K562 (cell line): ENCODE measurements at regions not wholly inside any gene's neighbourhood (a gene's known extent, or its start where the extent isn't known, plus 50 kb on each side); places are given as distances from the start of the nearest gene placed in this dataset.
A peak's percentile ranks its signal among the peaks of the same experiment; 100 is the strongest.

Source experiments
- ATAC-seq: fragments of 200-7000 bp; cut with Tn5 transposase; 3 replicates; pipeline ENCODE4 v1.9.1; 2020; ENCODE audit warnings: moderate library complexity
- BruUV-seq: library from RNA; stranded (reverse); fragments of 400-500 nt; replicated peaks from 2 replicates; lab custom pipeline; 2021; lab: Mats Ljungman, UMichigan
- CTCF ChIA-PET: fragments of 300-600 bp; formaldehyde crosslinking; extraction: SDS; loops from one replicate; lab custom pipeline; 2021; ENCODE audit warnings: low intra/inter-chr PET ratio; lab: Yijun Ruan, JAX
- POLR2A ChIA-PET: fragments of 300-600, 350-650 bp; sonication (Branson Sonifier 250); formaldehyde crosslinking; extraction: SDS; loops from one replicate; lab custom pipeline; 2021; ENCODE audit warnings: antibody characterized with exemption, inconsistent platforms; lab: Yijun Ruan, JAX
- DNase-seq, 4 experiments: peaks; one replicate each; pipeline versions ENCODE4 v3.0.0 to v3.0.0-alpha.2; 2011 to 2018; ENCODE audit warnings: low spot score in 3 of 4, mixed read lengths in 3 of 4; ENCODE audit errors: extremely low read depth in 1 of 4
- FAIRE-seq: peaks from 2 replicates; lab custom pipeline; 2011; peaks lifted over from hg19 to GRCh38; lab: Jason Lieb, UNC
- H2AFZ ChIP-seq: 2 replicates; pipeline ENCODE4 v1.6.0; 2011; ENCODE audit warnings: low read depth, low read length, control low read depth, inconsistent platforms
- H3K27ac ChIP-seq: fragments of 200-600 bp; 3 replicates; pipeline ENCODE4 v1.8.0; 2011; ENCODE audit warnings: low read depth, mild to moderate bottlenecking, control low read depth, inconsistent platforms, low read length, moderate library complexity, mixed read lengths; ENCODE audit errors: extremely low read depth
- H3K27me3 ChIP-seq, 2 experiments: fragments of 300-600 bp in 1 of 2; 2 replicates in 1 of 2; 3 replicates in 1 of 2; pipeline versions ENCODE4 v1.6.0 to v1.8.0; 2011; ENCODE audit warnings: inconsistent platforms in 2 of 2, low read length in 2 of 2, mild to moderate bottlenecking in 1 of 2, mixed read lengths in 1 of 2, moderate library complexity in 1 of 2; ENCODE audit not compliant: control insufficient read depth in 2 of 2, insufficient read depth in 2 of 2
- H3K36me3 ChIP-seq: fragments of 300-600 bp; 3 replicates; pipeline ENCODE4 v1.8.0; 2011; ENCODE audit warnings: mild to moderate bottlenecking, low read length, inconsistent platforms; ENCODE audit not compliant: control insufficient read depth, insufficient read depth
- H3K4me1 ChIP-seq, 2 experiments: fragments of 200-600 bp in 1 of 2; replicated peaks in 1 of 2; 2 replicates in 1 of 2; 3 replicates in 1 of 2; pipeline versions ENCODE4 v1.5.1 to v1.8.0; 2011; ENCODE audit warnings: inconsistent platforms in 2 of 2, low read length in 2 of 2, mild to moderate bottlenecking in 1 of 2, mixed read lengths in 1 of 2, moderate library complexity in 1 of 2; ENCODE audit not compliant: control insufficient read depth in 2 of 2, insufficient read depth in 2 of 2
- H3K4me2 ChIP-seq: 2 replicates; pipeline ENCODE4 v1.6.1; 2011; ENCODE audit warnings: low read length, control low read depth, inconsistent platforms, mixed read lengths; ENCODE audit not compliant: insufficient read depth
- H3K4me3 ChIP-seq: fragments of 200-600 bp; sonication (generic), shearing (Covaris generic); 2 replicates; pipeline ENCODE4 v1.5.1; 2016; ENCODE audit warnings: control low read depth, inconsistent platforms
- H3K79me2 ChIP-seq: fragments of 200-600 bp; 3 replicates; pipeline ENCODE4 v1.8.0; 2011; ENCODE audit warnings: low read length, inconsistent platforms; ENCODE audit not compliant: control insufficient read depth, insufficient read depth
- H3K9ac ChIP-seq, 2 experiments: 2 replicates each; pipeline versions ENCODE4 v1.6.0 to v1.6.1; 2011; ENCODE audit warnings: low read depth in 2 of 2, low read length in 2 of 2, control low read depth in 1 of 2, inconsistent platforms in 1 of 2, mild to moderate bottlenecking in 1 of 2, mixed read lengths in 1 of 2; ENCODE audit not compliant: insufficient read depth in 1 of 2
- H3K9me1 ChIP-seq: one replicate; pipeline ENCODE4 v1.6.0; 2011; ENCODE audit warnings: inconsistent platforms, mild to moderate bottlenecking, low read length, moderate library complexity; ENCODE audit not compliant: control insufficient read depth, insufficient read depth
- H3K9me3 ChIP-seq: replicated peaks from 2 replicates; pipeline ENCODE4 v1.5.1; 2011; ENCODE audit warnings: low read depth, low read length, inconsistent platforms; ENCODE audit not compliant: control insufficient read depth, insufficient read depth
- H4K20me1 ChIP-seq: replicated peaks from 2 replicates; pipeline ENCODE4 v1.6.1; 2011; ENCODE audit warnings: low read length, inconsistent platforms, mixed read lengths; ENCODE audit not compliant: control insufficient read depth, insufficient read depth
- CREB3 ChIP-seq: fragments of 450-650 bp; conservative IDR thresholded peaks from 2 replicates; pipeline ENCODE4 v1.6.1; 2016; ENCODE audit warnings: missing genetic modification characterization, low read depth, mild to moderate bottlenecking, missing compliant biosample characterization, moderate library complexity
- EGR1 ChIP-seq: fragments of 450-650 bp; conservative IDR thresholded peaks from 2 replicates; pipeline ENCODE4 v1.6.1; 2017; ENCODE audit warnings: mild to moderate bottlenecking
- ESRRA ChIP-seq: fragments of 450-650 bp; IDR thresholded peaks from 2 replicates; pipeline ENCODE4 v1.6.1; 2014; ENCODE audit warnings: low read depth, mild to moderate bottlenecking, moderate library complexity, borderline replicate concordance
- KDM4B ChIP-seq, 2 experiments: fragments of 450-650 bp in 1 of 2; sonication (generic) in 1 of 2; IDR thresholded peaks; 2 replicates each; pipeline ENCODE4 v1.6.1; 2016 to 2017; ENCODE audit warnings: borderline replicate concordance in 2 of 2, antibody characterized with exemption in 1 of 2, low read depth in 1 of 2, mild to moderate bottlenecking in 1 of 2
- POLR2G ChIP-seq: fragments of 200-400 bp; formaldehyde crosslinking; IDR thresholded peaks from 2 replicates; pipeline ENCODE4 v1.6.1; 2017; ENCODE audit warnings: low read depth, mild to moderate bottlenecking, antibody characterized with exemption, low read length, moderate library complexity
- SMAD1 ChIP-seq: fragments of 150-350 bp; IDR thresholded peaks from 2 replicates; pipeline ENCODE4 v1.6.1; 2014; ENCODE audit warnings: low read length, low read depth; ENCODE audit not compliant: partially characterized antibody
- THRB ChIP-seq: fragments of 450-650 bp; formaldehyde crosslinking; conservative IDR thresholded peaks from 2 replicates; pipeline ENCODE4 v1.4.0; 2022; ENCODE audit warnings: mild to moderate bottlenecking, missing genetic modification characterization
- ZBED1 ChIP-seq: IDR thresholded peaks from 2 replicates; pipeline ENCODE4 v1.6.1; 2014
- ZKSCAN1 ChIP-seq: fragments of 150-350 bp; IDR thresholded peaks from 2 replicates; pipeline ENCODE4 v1.6.1; 2016; ENCODE audit warnings: low read depth, low read length
- WGBS: fragments of 100-300 bp; shearing (Covaris generic); methylation state at CpG from one replicate; pipeline ENCODE4 v1.1.6; 2016; ENCODE audit warnings: low coverage, mixed read lengths; ENCODE audit not compliant: insufficient coverage; ENCODE audit errors: missing lambda C conversion rate; 5-methylcytosine and 5-hydroxymethylcytosine counted together
- in situ Hi-C: fragments of 300-500 bp; cut with MboI; formaldehyde crosslinking; loops from 4 replicates; pipeline ENCODE4 v1.15.0; 2018; ENCODE audit warnings: inconsistent platforms, mixed read lengths
- intact Hi-C: fragments of 100-400 bp; cut with micrococcal nuclease; formaldehyde crosslinking; loops from 2 replicates; pipeline ENCODE4 v1.14.2; 2022

DNA sequence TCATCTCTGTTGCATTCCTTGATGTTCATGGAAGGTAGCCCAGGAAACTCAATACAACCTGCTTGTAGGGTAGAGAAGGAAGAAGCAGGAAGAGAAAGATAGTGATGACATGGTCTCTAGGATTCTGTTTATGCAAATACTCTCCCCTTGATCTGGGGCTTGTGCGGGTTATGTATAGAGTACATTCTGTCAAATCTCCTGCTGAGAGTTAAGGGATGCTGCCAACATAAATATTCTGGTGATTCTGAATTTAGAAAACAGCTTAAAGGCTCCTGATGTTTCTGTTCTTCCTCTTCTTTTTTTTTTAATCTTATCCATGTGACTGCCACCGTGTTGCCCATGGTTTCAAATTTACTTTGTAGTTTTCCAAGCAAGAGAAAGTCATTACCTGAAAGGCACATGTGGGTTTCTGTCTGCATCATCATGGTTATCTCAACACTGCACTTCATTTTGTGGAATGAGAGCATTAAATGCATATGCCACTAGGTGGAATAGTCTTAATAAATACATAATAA, 150.6 kb downstream of the RPS12 start:
- Histone ChIP-seq H3K9me3 (no peaks in the 10 kb centered on the region), H3K27ac (no peak overlapping the region), H2AFZ (no peak overlapping the region), H3K9ac (no peak overlapping the region), H3K79me2 (no peaks in the 10 kb centered on the region), H4K20me1 (no peaks in the 10 kb centered on the region), H3K9me1 (no peaks in the 10 kb centered on the region), H3K4me3 (no peak overlapping the region), H3K4me1 (peaks cover 0 to 17% of the 10 kb centered on the region in 2 experiments; a peak in 3 of 5 replicates), H3K27me3 (no peaks in the 10 kb centered on the region), H3K4me2 (peak overlapping the region; percentile 6; the same call in 1 of the 2 replicates), H3K36me3 (no peaks in the 10 kb centered on the region)
- FAIRE-seq (no peak), ATAC-seq (no peak), DNase-seq (peak in 1 of 4 experiments; percentile 7)
- in situ Hi-C loops: loop anchor here (5.0 to 25.0 kb wide), 2 partner anchors 587 to 947 kb away; no protein-coding TSS in a partner anchor
- TF ChIP-seq ESRRA: no peak
- TF ChIP-seq ZKSCAN1: no peak
- no peak for TF ChIP-seq EGR1
- no peak for TF ChIP-seq POLR2G
- TF ChIP-seq THRB (CRISPR knock-in tag): no peak
- no peak for TF ChIP-seq KDM4B (IDR thresholded peaks at IDR 0.05; ENCODE audit: borderline replicate concordance in 2 of 2, low read depth in 1 of 2)
- no peak for TF ChIP-seq ZBED1
- TF ChIP-seq CREB3 (tag): no peak
- TF ChIP-seq SMAD1: no peak
- intact Hi-C loops: loop anchor here (10.0 kb wide), 2 partner anchors 300 to 1130 kb away; no protein-coding TSS in a partner anchor
- ChIA-PET CTCF (interaction anchor here (0.9 kb wide), 1 partner anchor 589 kb away, joined by 3 read pairs; no protein-coding TSS in a partner anchor), POLR2A (interaction anchor here (0.6 kb wide), 1 partner anchor 151 kb away, joined by 4 read pairs; no protein-coding TSS in a partner anchor)
- 9% methylated on average over 2 of the region's 2 CpGs for WGBS
- BruUV-seq: no TSS peak
